ENCODE measurements at regions not wholly inside any gene's neighbourhood (a gene's known extent, or its start where the extent isn't known, plus 50 kb on each side); places are given as distances from the start of the nearest gene placed in this dataset.
"Not testable (repeated sequence)": the region's sequence is repeated elsewhere in the genome, so short reads cannot be mapped to it uniquely, and the experiment has no call there.

GRCh38 chr3:127046690-127047089 is 63.8 kb downstream of the PLXNA1 start:
- DNase-seq (ENCODE audit: low spot score), result not testable (repeated sequence)

- DNase-seq (ENCODE audit: low spot score), result no peak
Measured at GRCh38 chr3:127049393-127049792, 66.5 kb downstream of the PLXNA1 start.

DNA sequence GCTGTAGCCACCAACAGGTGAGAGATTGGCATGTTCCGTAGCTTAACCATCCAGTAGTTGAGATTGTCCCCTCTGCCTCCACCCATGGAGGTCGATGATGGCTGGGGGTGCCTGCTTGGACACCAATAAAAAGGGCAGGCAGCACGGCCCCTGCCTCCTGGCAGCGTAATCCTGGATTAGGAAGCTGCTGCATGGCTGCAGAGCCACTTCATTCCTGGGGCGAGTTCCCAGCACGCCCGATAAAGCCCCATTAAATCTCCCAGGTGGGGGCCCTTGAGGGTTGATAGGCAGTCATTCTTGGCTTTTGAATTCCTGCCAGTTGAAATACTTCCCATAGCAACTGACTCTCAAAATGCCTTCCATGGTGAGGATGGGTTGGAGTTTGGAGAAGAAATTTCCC is 67.8 kb downstream of the PLXNA1 start:
- DNase-seq (ENCODE audit: low spot score), result no peak

DNA sequence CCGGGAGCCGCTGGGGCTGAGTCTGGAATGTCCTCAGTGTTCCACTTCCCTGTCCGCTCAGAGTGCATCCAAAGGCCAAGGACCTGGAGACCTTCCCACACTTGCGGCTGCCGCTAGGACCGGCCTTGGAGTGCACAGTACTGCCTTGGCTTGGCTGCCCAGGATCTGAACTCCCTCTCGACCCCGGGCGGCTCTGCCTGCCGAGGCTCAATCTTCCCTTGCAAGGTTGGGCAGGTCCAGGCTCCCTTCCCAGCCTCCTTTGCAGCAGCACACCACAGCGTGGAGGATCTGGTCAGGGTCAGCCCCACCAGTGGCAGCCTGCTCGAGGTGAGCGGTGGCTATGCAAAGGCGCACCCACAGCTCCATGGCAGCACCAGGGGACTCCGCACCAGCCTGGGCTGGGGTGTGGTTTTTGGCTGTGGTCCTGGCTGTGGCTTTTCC is 69.2 kb downstream of the PLXNA1 start:
- DNase-seq (ENCODE audit: low spot score), result no peak

GRCh38 chr3:127053026-127053425 is 70.1 kb downstream of the PLXNA1 start:
- DNase-seq (ENCODE audit: low spot score), result no peak

- DNase-seq (ENCODE audit: low spot score), result no peak
Measured at GRCh38 chr3:127053450-127053849, 70.5 kb downstream of the PLXNA1 start.

DNA sequence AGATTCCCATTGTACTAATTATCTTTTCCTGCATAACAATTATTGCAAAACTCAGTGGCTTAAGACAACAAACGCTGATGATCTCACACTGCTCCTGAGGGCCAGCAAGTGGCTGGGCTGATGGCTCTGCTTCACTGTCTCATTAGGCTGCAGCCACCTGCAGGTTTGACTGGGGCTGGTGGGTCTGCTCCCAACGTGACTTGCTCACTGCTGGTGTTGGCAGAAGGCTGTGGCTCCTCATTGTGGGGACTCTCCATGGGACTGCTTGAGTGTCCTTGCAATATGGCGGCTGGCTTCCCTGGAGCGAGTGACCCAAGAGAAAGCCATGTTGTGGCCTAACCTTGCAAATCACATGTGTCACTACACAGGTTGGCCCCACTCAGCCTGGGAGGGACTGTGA is 71.1 kb downstream of the PLXNA1 start:
- DNase-seq (ENCODE audit: low spot score), result no peak

GRCh38 chr3:127056281-127056680 is 73.4 kb downstream of the PLXNA1 start:
- DNase-seq (ENCODE audit: low spot score), result no peak

DNA sequence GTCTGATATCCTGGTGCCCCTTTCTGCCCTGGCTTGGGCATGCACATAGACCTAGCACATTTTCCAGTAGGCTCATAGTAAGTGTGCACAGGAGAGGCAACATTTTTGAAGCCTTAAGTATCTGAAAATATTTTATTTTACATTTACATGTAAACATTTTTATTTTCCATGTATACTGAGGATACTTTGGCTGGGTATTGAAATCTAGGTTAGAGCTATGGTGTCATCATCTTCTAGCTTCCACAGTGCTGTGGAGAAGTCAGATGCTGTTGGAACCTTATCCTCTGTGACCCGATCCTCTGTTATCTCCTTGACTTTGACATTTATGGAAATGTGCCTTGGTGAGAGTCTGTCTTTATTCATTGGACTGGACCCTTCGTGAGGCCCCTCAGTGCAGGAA is 74.1 kb downstream of the PLXNA1 start:
- no peak for DNase-seq (ENCODE audit: low spot score)

DNA sequence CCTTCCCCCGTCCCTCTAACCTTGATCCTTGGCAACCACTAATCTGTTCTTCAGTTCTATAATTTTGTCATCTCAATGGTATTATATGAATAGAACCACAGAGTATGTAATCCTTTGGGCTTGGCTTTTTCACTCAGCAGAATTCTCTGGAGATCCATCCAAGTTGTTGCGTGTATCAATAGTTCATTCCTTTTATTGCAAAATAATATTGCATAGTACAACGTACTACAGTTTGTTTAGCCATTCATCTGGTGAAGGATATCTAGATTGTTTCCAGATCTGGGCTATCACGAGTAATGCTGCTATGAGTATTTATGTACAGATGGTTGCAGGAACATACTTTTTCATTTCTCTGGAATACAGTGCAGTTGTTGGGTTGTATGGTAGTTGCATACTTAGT is 76.2 kb downstream of the PLXNA1 start:
- no peak for DNase-seq (ENCODE audit: low spot score)

GRCh38 chr3:127061641-127062040 is 78.7 kb downstream of the PLXNA1 start:
- DNase-seq (ENCODE audit: low spot score), result no peak

DNA sequence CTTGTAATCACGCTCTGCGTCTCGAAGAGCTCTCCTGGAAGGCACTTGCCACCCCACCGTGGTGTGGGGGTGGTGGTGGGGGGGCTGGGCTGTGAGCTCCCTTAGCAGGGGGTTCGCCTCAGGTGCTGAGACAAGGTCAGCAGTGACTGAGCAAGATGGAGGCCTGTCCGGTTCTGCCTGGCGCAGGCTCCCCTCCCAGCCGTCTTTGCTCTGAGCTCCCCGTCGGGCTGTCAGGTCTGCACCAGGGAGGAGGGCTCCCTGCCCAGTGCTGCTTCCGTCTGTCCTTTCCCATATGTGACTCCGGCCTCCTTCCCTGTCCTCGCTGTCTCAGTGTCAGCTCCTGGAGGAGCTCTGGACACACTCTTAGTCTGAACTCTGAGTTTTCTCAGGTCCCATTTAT is 80.0 kb downstream of the PLXNA1 start:
- no peak for DNase-seq (ENCODE audit: low spot score)

- DNase-seq (ENCODE audit: low spot score), result no peak
Measured at GRCh38 chr3:127063916-127064315, 81.0 kb downstream of the PLXNA1 start.

- DNase-seq (ENCODE audit: low spot score), result no peak
Measured at GRCh38 chr3:127064391-127065137, 81.6 kb downstream of the PLXNA1 start.

- no peak for DNase-seq (ENCODE audit: low spot score)
Measured at GRCh38 chr3:127065138-127065427, 82.2 kb downstream of the PLXNA1 start.

GRCh38 chr3:127065561-127066290 is 82.8 kb downstream of the PLXNA1 start:
- no peak for DNase-seq (ENCODE audit: low spot score)

DNA sequence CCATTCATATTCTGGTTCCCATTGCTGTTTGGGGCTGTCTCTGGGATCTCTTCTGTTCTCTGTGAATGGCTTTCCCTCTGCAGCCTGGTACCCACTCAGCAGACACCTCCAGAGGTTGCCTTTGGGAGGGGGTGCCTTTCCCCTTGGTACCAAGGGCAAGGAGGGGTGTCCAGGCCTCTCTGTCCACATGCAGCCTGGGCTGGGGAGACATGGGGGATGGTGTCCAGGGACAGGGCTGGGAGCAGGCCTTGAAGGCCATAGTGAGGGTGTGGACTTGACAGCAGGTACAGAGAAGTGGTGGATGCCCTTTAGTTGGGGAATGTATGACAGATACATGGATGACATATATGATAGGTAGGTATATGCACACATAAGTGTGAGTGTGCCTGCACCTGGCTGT is 83.7 kb downstream of the PLXNA1 start:
- DNase-seq (ENCODE audit: low spot score), result no peak

- no peak for DNase-seq (ENCODE audit: low spot score)
Measured at GRCh38 chr3:127067116-127067910, 84.4 kb downstream of the PLXNA1 start.

DNA sequence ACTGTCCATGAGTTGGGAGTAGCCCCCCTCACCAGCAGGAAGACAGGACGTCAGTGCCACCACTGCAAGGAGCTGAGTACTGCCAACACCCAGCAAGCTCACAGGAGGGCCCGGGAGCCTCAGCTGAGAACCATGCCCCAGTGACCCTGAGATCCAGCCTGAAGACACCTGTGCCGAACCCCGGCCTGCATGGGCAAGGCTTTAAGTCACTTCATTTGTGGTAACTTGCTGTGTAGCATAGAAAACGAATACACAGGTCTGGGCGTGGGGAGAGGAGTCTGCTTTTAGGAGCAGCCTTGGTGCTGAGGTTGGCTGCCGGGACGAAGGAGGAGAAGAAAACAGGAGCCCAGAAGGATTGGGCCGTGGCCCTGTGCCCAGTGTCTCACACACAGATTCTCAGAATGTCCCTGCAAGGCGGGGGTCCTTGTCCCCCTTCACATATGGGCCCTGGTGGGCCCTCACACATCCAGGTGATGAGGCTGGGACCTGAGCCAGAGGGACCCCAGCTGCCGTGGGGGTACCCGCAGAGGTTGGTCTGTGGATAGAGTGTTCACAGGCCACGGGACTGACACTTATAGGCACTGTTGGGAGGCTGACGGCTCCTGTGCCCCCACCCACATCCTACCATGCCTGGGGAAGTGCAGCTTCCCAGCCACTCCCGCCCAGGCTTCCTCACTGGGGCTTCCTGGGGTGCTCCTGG is 85.3 kb downstream of the PLXNA1 start:
- DNase-seq (ENCODE audit: low spot score), result no peak

DNA sequence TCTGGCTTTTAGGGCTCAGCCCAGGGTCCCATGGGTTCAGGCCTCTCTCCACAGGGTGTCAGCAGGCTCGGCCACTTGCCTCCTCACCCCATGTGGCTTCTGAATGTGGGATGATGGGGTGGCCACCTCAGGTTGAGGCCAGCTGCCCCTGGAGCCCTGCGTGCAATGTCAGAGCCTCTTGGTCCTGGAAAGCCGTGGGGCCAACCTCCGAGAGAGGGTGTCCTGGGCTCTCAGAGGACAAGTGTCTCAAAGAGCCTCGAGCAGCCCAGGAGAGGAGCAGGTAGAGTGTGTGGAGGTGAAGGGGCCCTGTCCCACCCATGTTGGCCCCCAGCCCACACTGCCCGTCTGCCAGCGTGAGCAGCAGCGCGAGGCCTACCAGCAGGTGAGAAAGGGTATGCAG is 86.0 kb downstream of the PLXNA1 start:
- no peak for DNase-seq (ENCODE audit: low spot score)

DNA sequence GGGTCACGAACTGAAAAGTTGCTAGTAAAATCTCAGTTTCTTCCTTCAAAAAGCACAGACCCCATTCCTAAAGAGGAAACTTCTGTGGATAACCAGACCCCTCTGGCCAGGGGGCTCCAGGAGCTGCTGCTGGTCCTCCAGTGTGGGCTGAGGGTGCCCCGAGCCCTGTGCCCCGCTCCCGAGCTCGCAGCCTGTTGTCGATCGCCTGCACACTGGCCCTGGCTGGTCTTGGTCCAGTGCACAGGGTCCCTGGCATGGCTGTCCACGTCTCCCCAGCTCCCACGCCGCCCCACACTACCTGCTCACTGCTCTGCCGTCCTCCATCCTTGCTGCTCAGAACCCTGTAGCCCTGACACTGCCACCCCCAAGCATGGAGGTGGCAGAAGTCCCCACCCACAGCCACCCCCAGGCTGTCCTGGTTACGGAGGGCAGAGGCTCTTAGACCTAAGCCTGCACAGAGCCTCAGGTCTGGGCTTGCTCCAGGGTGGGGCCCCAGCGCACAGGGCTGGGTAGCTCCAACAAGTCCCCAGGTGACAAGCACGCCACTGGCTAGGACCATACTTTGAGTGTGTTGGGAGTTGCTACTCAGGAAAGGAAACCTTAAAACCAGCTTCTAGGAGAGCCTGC is 87.0 kb downstream of the PLXNA1 start:
- no peak for DNase-seq (ENCODE audit: low spot score)

DNA sequence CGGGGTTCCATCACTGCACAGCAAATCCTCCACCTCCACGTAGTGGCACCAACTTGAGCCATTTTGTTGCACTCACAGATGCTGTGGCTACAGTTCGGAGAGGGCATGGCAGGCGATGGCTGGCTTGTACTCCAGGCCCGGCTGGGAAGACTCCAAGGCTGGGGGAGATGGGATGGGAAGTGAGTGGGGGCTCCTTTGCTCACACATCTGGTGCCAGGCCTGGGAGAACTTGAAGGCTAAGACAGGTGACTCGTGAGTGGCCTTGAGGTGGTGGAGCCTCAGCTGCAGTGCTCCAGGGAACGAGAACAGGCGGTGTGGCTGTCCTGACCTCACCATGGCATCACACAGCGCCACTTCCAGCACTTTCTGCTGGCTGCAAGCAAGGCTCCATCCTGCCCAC is 87.9 kb downstream of the PLXNA1 start:
- no peak for DNase-seq (ENCODE audit: low spot score)
